Stimulated activated CD4-positive, alpha-beta T cell treated with anti-CD3 and anti-CD28 coated beads, Interleukin-4, amount 100 ng/mL, for 24 hours (primary cell): ENCODE measurements at regions not wholly inside any gene's neighbourhood (a gene's known extent, or its start where the extent isn't known, plus 50 kb on each side); places are given as distances from the start of the nearest gene placed in this dataset.
"Not testable (repeated sequence)": the region's sequence is repeated elsewhere in the genome, so short reads cannot be mapped to it uniquely, and the experiment has no call there.

Source experiments
- DNase-seq: peaks from one replicate; pipeline ENCODE4 v3.0.0-alpha.2; 2020

- DNase-seq, result no peak
Measured at GRCh38 chr15:36008719-36009118, 462.8 kb upstream of the DPH6 start.

DNA sequence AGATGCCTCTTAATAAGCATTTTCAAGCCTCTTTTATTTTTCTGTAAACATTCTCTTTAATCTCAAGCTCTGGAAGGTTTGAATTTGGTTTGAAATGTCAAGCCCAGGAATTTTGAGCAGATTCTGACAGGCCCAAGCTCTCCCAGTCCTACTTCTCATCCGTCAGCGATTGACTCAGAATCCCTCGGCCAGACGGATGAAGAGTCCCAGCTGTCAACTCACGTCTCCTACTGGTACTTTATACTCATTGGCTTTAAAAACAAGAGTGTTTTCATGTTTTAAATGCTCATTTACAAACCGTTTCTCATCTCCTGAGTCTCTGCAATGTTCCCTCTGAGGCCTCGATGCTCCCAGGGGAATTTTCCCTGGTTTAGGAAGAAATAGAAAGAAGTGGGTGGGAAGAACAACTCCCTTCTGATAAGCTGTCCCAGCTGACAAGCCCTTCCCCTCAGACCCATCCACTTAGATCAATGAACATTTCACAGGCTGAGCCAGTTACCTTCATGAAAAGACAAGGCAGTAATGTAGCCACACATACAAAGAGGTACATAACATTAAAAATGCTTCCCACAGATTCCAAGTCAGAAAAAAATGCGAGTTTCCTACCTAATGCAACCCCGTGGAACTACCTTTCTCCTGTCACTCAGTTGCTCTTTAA is 478.2 kb upstream of the DPH6 start:
- no peak for DNase-seq

- no peak for DNase-seq
Measured at GRCh38 chr15:36026627-36027283, 480.8 kb upstream of the DPH6 start.

- DNase-seq, result no peak
Measured at GRCh38 chr15:36029606-36030210, 483.7 kb upstream of the DPH6 start.

GRCh38 chr15:36039996-36040572 is 494.1 kb upstream of the DPH6 start:
- DNase-seq, result no peak

DNA sequence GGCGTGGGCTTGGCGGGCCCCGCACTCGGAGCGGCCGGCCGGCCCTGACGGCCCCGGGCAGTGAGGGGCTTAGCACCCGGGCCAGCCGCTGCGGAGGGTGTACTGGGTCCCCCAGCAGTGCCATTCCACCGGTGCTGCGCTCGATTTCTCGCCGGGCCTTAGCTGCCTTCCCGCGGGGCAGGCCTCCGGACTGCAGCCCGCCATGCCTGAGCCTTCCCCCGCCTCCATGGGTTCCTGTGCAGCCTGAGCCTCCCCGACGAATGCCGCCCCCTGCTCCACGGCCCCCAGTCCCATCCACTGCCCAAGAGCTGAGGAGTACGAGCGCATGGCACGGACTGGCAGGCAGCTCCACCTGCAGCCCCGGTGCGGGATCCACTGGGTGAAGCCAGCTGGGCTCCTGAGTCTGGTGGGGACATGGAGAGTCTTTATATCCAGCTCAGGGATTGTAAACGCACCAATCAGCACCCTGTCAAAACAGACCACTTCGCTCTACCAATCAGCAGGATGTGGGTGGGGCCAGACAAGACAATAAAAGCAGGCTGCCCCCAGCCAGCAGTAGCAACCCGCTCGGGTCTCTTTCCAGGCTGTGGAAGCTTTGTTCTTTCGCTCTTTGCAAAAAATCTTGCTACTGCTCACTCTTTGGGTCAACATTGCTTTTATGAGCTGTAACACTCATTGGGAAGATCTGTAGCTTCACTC is 501.2 kb upstream of the DPH6 start:
- DNase-seq, result not testable (repeated sequence)

GRCh38 chr15:36050899-36051298 is 504.9 kb upstream of the DPH6 start:
- no peak for DNase-seq

DNA sequence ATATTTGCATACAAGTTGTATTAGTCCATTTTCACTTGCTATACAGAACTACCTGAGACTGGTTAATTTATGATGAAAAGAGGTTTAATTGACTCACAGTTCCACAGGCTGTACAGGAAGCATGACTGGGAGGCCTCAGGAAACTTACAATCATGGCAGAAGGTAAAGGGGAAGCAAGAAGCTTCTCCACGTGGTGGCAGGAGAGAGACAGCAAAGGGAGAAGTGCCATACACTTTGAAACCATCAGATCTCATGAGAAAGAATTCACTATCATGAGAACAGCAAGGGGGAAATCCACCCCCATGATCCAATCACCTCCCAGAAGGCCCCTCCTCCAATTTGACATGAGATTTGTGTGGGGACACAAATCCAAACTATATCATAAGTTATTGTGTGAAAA is 506.7 kb upstream of the DPH6 start:
- not testable (repeated sequence) for DNase-seq

DNA sequence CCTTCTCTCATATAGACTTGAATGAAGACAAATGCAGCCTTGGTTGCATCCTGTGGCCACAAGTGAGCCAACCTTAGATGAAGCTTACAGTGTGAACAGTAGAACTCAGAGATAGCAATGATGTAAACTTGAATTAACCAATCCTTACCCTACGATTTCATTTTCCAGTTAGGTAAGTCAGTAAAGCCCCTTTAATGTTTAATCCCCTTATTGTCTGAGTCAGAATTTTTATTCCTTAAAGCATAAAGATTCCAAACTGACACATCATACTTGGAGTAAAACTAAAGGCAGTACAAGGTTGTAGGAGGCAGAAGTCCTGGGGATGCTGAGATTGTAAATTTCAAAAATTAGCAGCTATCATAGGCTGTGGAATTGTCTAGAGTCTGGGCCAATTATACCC is 507.8 kb upstream of the DPH6 start:
- no peak for DNase-seq

- DNase-seq, result no peak
Measured at GRCh38 chr15:36059596-36059995, 513.6 kb upstream of the DPH6 start.

DNA sequence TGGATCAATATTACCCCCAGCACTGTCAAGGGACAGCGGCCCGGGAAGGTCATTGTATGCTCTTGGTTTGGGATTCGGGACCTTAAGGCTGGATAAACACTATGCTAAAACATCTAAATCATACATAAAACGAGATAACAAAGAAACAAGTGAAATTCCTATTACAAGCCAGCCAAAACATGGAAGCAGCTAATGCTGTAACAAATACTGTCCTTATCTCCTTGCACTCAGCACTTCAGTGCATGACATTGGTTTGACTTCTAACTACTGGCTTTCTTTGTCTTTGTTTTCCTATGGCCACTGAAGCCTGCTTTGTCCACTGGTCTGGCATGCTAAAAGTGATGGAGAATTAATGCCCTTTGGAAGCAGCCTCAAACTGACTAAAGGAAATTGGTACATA is 516.4 kb upstream of the DPH6 start:
- no peak for DNase-seq

DNA sequence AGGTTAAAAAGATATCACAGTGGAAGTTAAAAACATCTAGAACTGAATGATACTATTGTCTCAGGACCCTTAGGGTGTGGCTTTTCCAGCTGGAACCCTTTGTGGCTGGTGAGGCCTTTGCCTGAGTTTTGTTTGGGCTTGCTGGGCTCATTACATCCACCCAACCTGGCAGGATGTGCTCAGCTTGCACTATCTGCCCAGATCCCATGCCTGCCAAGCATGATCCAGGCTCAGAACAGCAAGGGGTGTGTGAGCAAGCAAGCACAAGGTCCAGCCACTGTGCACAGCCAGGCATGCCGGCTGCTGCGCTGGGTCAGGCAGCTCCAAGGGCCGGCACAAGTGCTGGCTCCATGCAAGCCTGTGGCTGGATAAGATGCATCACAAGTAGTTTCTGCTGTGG is 512.7 kb upstream of the CDIN1 start:
- DNase-seq, result no peak

- DNase-seq, result no peak
Measured at GRCh38 chr15:36067483-36068274, 511.7 kb upstream of the CDIN1 start.

GRCh38 chr15:36075333-36075732 is 504.1 kb upstream of the CDIN1 start:
- no peak for DNase-seq

- DNase-seq, result no peak
Measured at GRCh38 chr15:36079021-36079420, 500.4 kb upstream of the CDIN1 start.

GRCh38 chr15:36080759-36081158 is 498.7 kb upstream of the CDIN1 start:
- no peak for DNase-seq

GRCh38 chr15:36090286-36090946 is 489.0 kb upstream of the CDIN1 start:
- DNase-seq, result no peak

- no peak for DNase-seq
Measured at GRCh38 chr15:36106640-36107335, 472.6 kb upstream of the CDIN1 start.

DNA sequence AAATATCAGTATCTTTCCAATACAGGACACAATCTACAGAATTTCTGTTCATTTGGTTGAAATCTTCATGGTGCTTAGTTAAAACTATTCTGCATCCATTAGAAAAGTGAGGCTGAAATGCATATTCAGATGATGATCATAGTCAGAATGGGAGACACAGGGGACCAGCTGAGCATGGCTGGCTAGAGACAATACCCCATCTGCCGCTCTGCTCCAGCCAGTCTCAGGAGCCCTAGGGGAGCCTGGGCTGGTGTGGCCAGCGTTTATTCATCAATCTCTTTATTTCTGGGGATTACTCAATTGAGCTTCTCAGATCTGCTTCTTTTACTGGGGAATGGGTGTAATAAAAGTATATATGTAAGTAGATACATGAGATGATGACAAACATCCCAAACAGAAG is 470.9 kb upstream of the CDIN1 start:
- no peak for DNase-seq

- DNase-seq, result no peak
Measured at GRCh38 chr15:36109943-36110658, 469.3 kb upstream of the CDIN1 start.

GRCh38 chr15:36110659-36110993 is 468.8 kb upstream of the CDIN1 start:
- no peak for DNase-seq
